Liver (tissue), 8 donors: ENCODE measurements at regions not wholly inside any gene's neighbourhood (a gene's known extent, or its start where the extent isn't known, plus 50 kb on each side); places are given as distances from the start of the nearest gene placed in this dataset.

Experiments used
- DNase-seq: peaks from one replicate; pipeline ENCODE4 v3.0.0-alpha.2; 2017; ENCODE audit warnings: low spot score
- H3K27ac ChIP-seq, 2 donors: one replicate each; pipeline ENCODE4 v1.7.0; 2013; ENCODE audit warnings: inconsistent platforms in 2 of 2, low read length in 2 of 2, control low read depth in 1 of 2, low read depth in 1 of 2, mild to moderate bottlenecking in 1 of 2
- H3K27me3 ChIP-seq, 4 donors: one replicate each; pipeline versions ENCODE4 v1.6.1 to v1.7.0; 2013; ENCODE audit warnings: low read length in 3 of 4, inconsistent platforms in 1 of 4, mild to moderate bottlenecking in 1 of 4, moderate library complexity in 1 of 4; ENCODE audit not compliant: control insufficient read depth in 4 of 4, insufficient read depth in 4 of 4
- H3K36me3 ChIP-seq, 4 donors: one replicate each; pipeline versions ENCODE4 v1.6.1 to v1.7.0; 2013; ENCODE audit warnings: low read length in 3 of 4, mild to moderate bottlenecking in 3 of 4, low read depth in 1 of 4, moderate library complexity in 1 of 4; ENCODE audit not compliant: control insufficient read depth in 4 of 4, insufficient read depth in 3 of 4
- H3K4me1 ChIP-seq, 4 donors: one replicate each; pipeline versions ENCODE4 v1.6.1 to v1.7.0; 2013; ENCODE audit warnings: low read length in 3 of 4, mild to moderate bottlenecking in 3 of 4, moderate library complexity in 1 of 4; ENCODE audit not compliant: control insufficient read depth in 4 of 4, insufficient read depth in 4 of 4
- H3K4me3 ChIP-seq, 3 donors: one replicate each; pipeline versions ENCODE4 v1.6.1 to v1.7.0; 2013; ENCODE audit warnings: low read length in 3 of 3, control low read depth in 1 of 3, low read depth in 1 of 3, mild to moderate bottlenecking in 1 of 3
- H3K9ac ChIP-seq, 2 donors: one replicate each; pipeline ENCODE4 v1.7.0; 2013; ENCODE audit warnings: low read length in 2 of 2, mild to moderate bottlenecking in 2 of 2, moderate library complexity in 2 of 2, control low read depth in 1 of 2, low read depth in 1 of 2
- H3K9me3 ChIP-seq, 4 donors: one replicate each; pipeline versions ENCODE4 v1.6.1 to v1.7.0; 2013; ENCODE audit warnings: low read length in 3 of 4; ENCODE audit not compliant: control insufficient read depth in 4 of 4
- EGR1 ChIP-seq, 2 donors: IDR thresholded peaks; 2 replicates each; pipeline ENCODE4 v1.6.1; 2016 to 2018; ENCODE audit warnings: antibody characterized with exemption in 2 of 2, low read depth in 2 of 2
- FOXA1 ChIP-seq: IDR thresholded peaks from 2 replicates; pipeline ENCODE4 v1.6.1; 2016; ENCODE audit warnings: antibody characterized with exemption
- FOXA2 ChIP-seq: IDR thresholded peaks from 2 replicates; pipeline ENCODE4 v1.6.1; 2016; ENCODE audit warnings: antibody characterized with exemption
- GABPA ChIP-seq, 2 donors: IDR thresholded peaks in 1 of 2; conservative IDR thresholded peaks in 1 of 2; 2 replicates each; pipeline ENCODE4 v1.6.1; 2016; ENCODE audit warnings: antibody characterized with exemption in 2 of 2, mild to moderate bottlenecking in 1 of 2, moderate library complexity in 1 of 2
- HNF4A ChIP-seq, 2 donors: conservative IDR thresholded peaks; 2 replicates each; pipeline ENCODE4 v1.6.1; 2016; ENCODE audit warnings: antibody characterized with exemption in 2 of 2, mild to moderate bottlenecking in 2 of 2
- HNF4G ChIP-seq: IDR thresholded peaks from 2 replicates; pipeline ENCODE4 v1.6.1; 2016; ENCODE audit warnings: antibody characterized with exemption
- NR2F2 ChIP-seq: IDR thresholded peaks from 2 replicates; pipeline ENCODE4 v1.6.1; 2016; ENCODE audit warnings: antibody characterized with exemption
- TAF1 ChIP-seq: conservative IDR thresholded peaks from 2 replicates; pipeline ENCODE4 v1.6.1; 2016; ENCODE audit warnings: antibody characterized with exemption, mild to moderate bottlenecking
- WGBS: extraction: QIAGEN DNeasy Blood & Tissue Kit; methylation state at CpG from one replicate; pipeline ENCODE4 v1.1.7; 2013; 5-methylcytosine and 5-hydroxymethylcytosine counted together
- TF ChIP-seq, protein P1 (sequence below): IDR thresholded peaks from 2 replicates; pipeline ENCODE4 v1.6.1; 2016; ENCODE audit warnings: antibody characterized with exemption
- TF ChIP-seq, protein P2 (sequence below): IDR thresholded peaks from 2 replicates; pipeline ENCODE4 v1.6.1; 2016; ENCODE audit warnings: antibody characterized with exemption, mild to moderate bottlenecking
- TF ChIP-seq, protein P3 (sequence below): fragments of 150-350 bp; IDR thresholded peaks from 2 replicates; pipeline ENCODE4 v1.5.1; 2017; ENCODE audit warnings: improper control_type of control experiment, low read depth, low read length; ENCODE audit not compliant: missing input control
- TF ChIP-seq, protein P4 (sequence below): IDR thresholded peaks from 2 replicates; pipeline ENCODE4 v1.6.1; 2016; ENCODE audit warnings: antibody characterized with exemption
- TF ChIP-seq, protein P5 (sequence below): IDR thresholded peaks from 2 replicates; pipeline ENCODE4 v1.6.1; 2016; ENCODE audit warnings: antibody characterized with exemption
- donor health status: healthy.
- donor health status: healthy.
- donor health status: healthy.
- donor health status: healthy.
- donor health status: healthy.

DNA sequence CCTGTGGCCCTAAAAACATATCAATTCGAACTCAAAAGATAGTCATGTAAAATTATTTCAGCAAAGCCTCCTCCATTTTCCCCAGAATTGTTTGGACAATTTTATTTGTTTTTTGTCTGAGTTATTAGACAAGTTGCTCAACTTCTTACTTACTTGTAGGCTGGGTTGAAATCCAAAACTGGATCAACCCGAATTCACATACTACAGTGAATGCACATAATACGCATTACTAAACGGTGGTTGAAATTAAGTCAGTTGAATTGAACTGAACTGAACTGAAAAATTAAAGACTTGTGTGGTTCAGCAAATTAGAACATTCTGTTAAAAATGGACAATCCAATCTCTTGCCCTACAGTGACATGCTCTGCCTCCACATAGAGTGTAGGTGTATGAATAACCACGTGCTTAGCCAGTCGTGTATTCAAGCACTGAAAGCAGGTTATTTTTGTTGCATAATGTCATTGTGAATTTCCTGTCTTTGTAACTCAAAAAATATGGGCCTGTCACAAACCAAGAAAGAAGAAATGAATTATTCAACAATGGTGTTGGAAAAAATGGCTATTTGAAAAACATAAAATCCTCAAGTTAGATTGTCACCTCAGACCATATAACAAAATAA, 441.0 kb downstream of the TXNL1 start:
- 83% methylated on average over 6 of the region's 6 CpGs for WGBS
- no peaks in the 10 kb centered on the region for H3K4me1 ChIP-seq
- no peaks in the 10 kb centered on the region for H3K36me3 ChIP-seq
- no peaks in the 10 kb centered on the region for H3K9me3 ChIP-seq
- H3K4me3 ChIP-seq = no peak overlapping the region
- no peaks in the 10 kb centered on the region for H3K27me3 ChIP-seq
- H3K27ac ChIP-seq = no peak overlapping the region
- TF ChIP-seq GABPA (IDR thresholded peaks at IDR 0.05 in 1 of 2, conservative IDR thresholded peaks at IDR 0.05 in 1 of 2) = no peak
- TF ChIP-seq, protein P1, sequence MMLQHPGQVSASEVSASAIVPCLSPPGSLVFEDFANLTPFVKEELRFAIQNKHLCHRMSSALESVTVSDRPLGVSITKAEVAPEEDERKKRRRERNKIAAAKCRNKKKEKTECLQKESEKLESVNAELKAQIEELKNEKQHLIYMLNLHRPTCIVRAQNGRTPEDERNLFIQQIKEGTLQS = no peak
- TF ChIP-seq, protein P2, sequence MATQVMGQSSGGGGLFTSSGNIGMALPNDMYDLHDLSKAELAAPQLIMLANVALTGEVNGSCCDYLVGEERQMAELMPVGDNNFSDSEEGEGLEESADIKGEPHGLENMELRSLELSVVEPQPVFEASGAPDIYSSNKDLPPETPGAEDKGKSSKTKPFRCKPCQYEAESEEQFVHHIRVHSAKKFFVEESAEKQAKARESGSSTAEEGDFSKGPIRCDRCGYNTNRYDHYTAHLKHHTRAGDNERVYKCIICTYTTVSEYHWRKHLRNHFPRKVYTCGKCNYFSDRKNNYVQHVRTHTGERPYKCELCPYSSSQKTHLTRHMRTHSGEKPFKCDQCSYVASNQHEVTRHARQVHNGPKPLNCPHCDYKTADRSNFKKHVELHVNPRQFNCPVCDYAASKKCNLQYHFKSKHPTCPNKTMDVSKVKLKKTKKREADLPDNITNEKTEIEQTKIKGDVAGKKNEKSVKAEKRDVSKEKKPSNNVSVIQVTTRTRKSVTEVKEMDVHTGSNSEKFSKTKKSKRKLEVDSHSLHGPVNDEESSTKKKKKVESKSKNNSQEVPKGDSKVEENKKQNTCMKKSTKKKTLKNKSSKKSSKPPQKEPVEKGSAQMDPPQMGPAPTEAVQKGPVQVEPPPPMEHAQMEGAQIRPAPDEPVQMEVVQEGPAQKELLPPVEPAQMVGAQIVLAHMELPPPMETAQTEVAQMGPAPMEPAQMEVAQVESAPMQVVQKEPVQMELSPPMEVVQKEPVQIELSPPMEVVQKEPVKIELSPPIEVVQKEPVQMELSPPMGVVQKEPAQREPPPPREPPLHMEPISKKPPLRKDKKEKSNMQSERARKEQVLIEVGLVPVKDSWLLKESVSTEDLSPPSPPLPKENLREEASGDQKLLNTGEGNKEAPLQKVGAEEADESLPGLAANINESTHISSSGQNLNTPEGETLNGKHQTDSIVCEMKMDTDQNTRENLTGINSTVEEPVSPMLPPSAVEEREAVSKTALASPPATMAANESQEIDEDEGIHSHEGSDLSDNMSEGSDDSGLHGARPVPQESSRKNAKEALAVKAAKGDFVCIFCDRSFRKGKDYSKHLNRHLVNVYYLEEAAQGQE = no peak
- DNase-seq = no peak
- no peak overlapping the region for H3K9ac ChIP-seq

DNA sequence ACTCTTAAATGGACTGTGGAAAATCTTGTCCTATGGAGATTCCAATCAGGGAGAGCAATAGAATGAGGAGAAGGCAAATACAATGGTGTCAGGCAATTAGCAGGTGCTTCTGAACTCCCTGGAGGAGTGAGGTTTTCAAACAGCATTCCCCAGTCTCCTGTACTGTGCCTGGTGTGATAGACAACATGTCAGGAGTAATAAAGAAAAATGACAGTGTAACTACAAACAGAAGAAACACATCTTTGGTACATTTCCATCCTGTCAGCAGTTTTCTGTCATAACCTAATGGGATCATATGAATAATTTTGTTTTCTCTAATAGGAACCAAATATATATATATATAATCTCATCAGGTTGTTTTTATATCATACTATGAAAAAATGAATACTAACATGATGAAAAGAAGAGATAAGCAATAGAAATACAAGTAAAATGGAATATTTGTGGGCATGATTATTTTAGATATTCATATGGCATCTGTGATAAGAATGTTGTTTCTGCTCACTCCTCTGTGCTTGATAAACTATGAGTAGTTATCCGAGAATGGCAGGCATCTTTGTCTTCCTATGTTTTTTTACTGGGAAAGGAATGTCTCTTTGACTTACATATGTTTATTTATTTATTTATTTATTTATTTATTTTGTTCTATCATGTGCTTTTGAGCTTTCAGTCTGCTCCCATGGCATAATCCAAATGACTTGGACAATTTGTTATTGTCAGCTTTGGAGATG, 441.7 kb downstream of the TXNL1 start:
- Histone ChIP-seq H3K27ac (no peak overlapping the region), H3K36me3 (no peaks in the 10 kb centered on the region), H3K4me1 (no peaks in the 10 kb centered on the region), H3K27me3 (no peaks in the 10 kb centered on the region), H3K9me3 (no peaks in the 10 kb centered on the region), H3K4me3 (no peak overlapping the region), H3K9ac (no peak overlapping the region)
- TF ChIP-seq, protein P3, sequence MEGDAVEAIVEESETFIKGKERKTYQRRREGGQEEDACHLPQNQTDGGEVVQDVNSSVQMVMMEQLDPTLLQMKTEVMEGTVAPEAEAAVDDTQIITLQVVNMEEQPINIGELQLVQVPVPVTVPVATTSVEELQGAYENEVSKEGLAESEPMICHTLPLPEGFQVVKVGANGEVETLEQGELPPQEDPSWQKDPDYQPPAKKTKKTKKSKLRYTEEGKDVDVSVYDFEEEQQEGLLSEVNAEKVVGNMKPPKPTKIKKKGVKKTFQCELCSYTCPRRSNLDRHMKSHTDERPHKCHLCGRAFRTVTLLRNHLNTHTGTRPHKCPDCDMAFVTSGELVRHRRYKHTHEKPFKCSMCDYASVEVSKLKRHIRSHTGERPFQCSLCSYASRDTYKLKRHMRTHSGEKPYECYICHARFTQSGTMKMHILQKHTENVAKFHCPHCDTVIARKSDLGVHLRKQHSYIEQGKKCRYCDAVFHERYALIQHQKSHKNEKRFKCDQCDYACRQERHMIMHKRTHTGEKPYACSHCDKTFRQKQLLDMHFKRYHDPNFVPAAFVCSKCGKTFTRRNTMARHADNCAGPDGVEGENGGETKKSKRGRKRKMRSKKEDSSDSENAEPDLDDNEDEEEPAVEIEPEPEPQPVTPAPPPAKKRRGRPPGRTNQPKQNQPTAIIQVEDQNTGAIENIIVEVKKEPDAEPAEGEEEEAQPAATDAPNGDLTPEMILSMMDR = no peak
- TF ChIP-seq HNF4G (no peak), FOXA1 (no peak), HNF4A (conservative IDR thresholded peaks at IDR 0.05) (no peak), TAF1 (no peak), FOXA2 (no peak), EGR1 (IDR thresholded peaks at IDR 0.05; ENCODE audit: low read depth in 2 of 2) (no peak), NR2F2 (no peak)
- TF ChIP-seq, protein P4, sequence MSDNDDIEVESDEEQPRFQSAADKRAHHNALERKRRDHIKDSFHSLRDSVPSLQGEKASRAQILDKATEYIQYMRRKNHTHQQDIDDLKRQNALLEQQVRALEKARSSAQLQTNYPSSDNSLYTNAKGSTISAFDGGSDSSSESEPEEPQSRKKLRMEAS = no peak
- TF ChIP-seq, protein P5, sequence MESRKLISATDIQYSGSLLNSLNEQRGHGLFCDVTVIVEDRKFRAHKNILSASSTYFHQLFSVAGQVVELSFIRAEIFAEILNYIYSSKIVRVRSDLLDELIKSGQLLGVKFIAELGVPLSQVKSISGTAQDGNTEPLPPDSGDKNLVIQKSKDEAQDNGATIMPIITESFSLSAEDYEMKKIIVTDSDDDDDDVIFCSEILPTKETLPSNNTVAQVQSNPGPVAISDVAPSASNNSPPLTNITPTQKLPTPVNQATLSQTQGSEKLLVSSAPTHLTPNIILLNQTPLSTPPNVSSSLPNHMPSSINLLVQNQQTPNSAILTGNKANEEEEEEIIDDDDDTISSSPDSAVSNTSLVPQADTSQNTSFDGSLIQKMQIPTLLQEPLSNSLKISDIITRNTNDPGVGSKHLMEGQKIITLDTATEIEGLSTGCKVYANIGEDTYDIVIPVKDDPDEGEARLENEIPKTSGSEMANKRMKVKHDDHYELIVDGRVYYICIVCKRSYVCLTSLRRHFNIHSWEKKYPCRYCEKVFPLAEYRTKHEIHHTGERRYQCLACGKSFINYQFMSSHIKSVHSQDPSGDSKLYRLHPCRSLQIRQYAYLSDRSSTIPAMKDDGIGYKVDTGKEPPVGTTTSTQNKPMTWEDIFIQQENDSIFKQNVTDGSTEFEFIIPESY = no peak
- TF ChIP-seq, protein P1 = no peak
- WGBS = 96% methylated on average over 1 of the region's 1 CpG
- DNase-seq = no peak
